DOHH2 (cell line): ENCODE measurements at regions not wholly inside any gene's neighbourhood (a gene's known extent, or its start where the extent isn't known, plus 50 kb on each side); places are given as distances from the start of the nearest gene placed in this dataset.

Experiments used
- CTCF ChIP-seq: fragments of 200-600 bp; sonication (generic); IDR thresholded peaks from one replicate; pipeline ENCODE4 v1.5.1; 2014; ENCODE audit warnings: antibody characterized with exemption, mild to moderate bottlenecking, low read depth, low read length; ENCODE audit not compliant: poor library complexity, severe bottlenecking
- EZH2phosphoT487 ChIP-seq: fragments of 200-600 bp; sonication (generic); IDR thresholded peaks from 2 replicates; pipeline ENCODE4 v1.6.1; 2017; ENCODE audit warnings: borderline replicate concordance, mild to moderate bottlenecking, antibody characterized with exemption, low read length, moderate library complexity, mixed read lengths

DNA sequence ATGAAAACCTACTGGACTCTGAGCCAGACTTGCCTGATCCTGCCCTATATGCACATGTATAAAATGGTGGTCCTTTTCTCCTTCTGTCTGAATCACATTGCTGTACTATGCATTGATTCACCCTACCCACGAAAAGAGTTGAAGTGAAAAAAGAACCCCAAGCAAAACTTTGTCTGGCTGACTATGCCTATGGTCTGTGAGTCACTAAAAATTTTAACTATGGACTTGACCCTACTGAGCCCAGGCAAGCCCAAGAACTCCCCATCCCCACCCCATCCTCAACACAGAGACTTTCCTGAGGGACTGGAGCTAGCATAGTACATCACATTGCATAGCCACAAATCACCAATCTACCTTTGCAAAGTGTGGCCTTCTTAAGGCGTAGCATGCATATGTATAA is 116.6 kb upstream of the TENM3 start:
- TF ChIP-seq CTCF (no peak), EZH2phosphoT487 (no peak)
